Cardiac fibroblast (primary cell): ENCODE measurements at regions not wholly inside any gene's neighbourhood (a gene's known extent, or its start where the extent isn't known, plus 50 kb on each side); places are given as distances from the start of the nearest gene placed in this dataset.
"Not testable (repeated sequence)": the region's sequence is repeated elsewhere in the genome, so short reads cannot be mapped to it uniquely, and the experiment has no call there.

ENCODE experiments used
- DNase-seq, 2 donors: peaks; one replicate each; pipeline versions ENCODE4 v3.0.0 to v3.0.0-alpha.2; 2010; ENCODE audit warnings: low read depth in 2 of 2
- H3K4me3 ChIP-seq, 2 donors: replicated peaks in 1 of 2; 1 replicate in 1 of 2; 2 replicates in 1 of 2; pipeline ENCODE4 v1.5.1; 2011; ENCODE audit warnings: low read depth in 2 of 2, low read length in 2 of 2, mild to moderate bottlenecking in 2 of 2, moderate library complexity in 1 of 2
- CTCF ChIP-seq: IDR thresholded peaks from one replicate; pipeline ENCODE4 v1.5.1; 2011; ENCODE audit warnings: low read depth, mild to moderate bottlenecking, low read length, inconsistent platforms

DNA sequence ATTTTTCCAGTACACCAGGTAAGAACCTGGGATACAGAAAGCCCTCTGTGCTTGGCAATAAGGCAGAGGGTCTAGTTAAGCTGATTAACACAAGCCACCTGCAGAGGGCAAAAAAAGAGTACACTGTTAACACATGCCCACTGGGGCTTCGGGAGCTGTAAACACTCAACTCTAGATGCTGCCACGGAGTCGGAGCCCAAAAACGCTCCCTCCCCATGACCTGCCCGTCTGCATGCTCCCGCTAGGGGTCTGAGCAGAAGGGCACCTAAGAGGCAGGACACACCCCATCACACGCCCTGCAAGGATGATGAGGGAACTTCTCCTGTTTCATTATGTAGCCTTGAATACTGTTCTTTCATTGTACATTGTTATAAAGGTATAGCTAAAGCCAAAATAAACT, 715.6 kb upstream of the AADAT start:
- TF ChIP-seq CTCF: no peak
- H3K4me3 ChIP-seq: no peak overlapping the region
- DNase-seq: no peak

GRCh38 chr4:170804930-170805329, 715.2 kb upstream of the AADAT start:
- no peak for TF ChIP-seq CTCF
- no peak for DNase-seq
- H3K4me3 ChIP-seq: no peak overlapping the region

GRCh38 chr4:170803492-170803891, 713.7 kb upstream of the AADAT start:
- no peak overlapping the region for H3K4me3 ChIP-seq
- DNase-seq: no peak
- no peak for TF ChIP-seq CTCF

- DNase-seq: no peak
- no peak overlapping the region for H3K4me3 ChIP-seq
- no peak for TF ChIP-seq CTCF
Observed at GRCh38 chr4:170801771-170802170, 712.0 kb upstream of the AADAT start.

DNA sequence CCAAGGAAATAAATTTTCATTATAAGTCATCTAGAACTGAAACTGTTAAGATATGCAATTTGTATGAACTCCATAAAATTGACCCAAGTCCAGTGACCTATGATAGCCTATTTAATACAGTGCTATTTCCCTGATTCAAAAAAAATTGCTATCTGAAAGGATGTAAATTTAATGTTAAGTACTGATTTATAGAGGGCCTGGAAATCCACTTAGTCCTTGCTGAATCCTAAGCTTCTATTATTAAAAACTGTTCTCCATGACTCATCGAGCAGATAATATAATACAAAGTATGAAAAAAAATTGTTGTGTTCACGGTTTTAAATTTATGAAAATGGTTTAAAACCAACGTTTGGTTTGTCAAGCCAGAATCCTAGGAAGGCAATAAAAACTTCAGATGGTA, 704.8 kb upstream of the AADAT start:
- TF ChIP-seq CTCF: no peak
- DNase-seq: no peak
- no peak overlapping the region for H3K4me3 ChIP-seq

DNA sequence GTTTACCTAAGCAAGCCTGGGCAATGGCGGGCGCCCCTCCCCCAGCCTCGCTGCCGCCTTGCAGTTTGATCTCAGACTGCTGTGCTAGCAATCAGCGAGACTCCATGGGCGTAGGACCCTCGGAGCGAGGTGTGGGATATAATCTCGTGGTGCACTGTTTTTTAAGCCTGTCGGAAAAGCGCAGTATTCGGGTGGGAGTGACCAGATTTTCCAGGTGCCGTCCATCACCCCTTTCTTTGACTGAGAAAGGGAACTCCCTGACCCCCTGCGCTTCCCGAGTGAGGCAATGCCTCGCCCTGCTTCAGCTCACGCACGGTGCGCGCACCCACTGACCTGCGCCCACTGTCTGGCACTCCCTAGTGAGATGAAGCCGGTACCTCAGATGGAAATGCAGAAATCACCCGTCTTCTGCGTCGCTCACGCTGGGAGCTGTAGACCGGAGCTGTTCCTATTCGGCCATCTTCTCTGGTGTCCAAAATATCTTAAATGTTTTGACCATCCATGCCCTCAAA, 698.8 kb upstream of the AADAT start:
- DNase-seq, H3K4me3 ChIP-seq: not testable (repeated sequence)

- H3K4me3 ChIP-seq: no peak overlapping the region
- DNase-seq: no peak
- no peak for TF ChIP-seq CTCF
Observed at GRCh38 chr4:170777663-170778062, 687.9 kb upstream of the AADAT start.
